CD4-positive, alpha-beta memory T cell (primary cell): ENCODE measurements at regions not wholly inside any gene's neighbourhood (a gene's known extent, or its start where the extent isn't known, plus 50 kb on each side); places are given as distances from the start of the nearest gene placed in this dataset.
A peak's percentile ranks its signal among the peaks of the same experiment; 100 is the strongest.

Experiments used
- CTCF ChIA-PET: fragments of 350-600 bp; sonication (Branson Sonifier 250); formaldehyde crosslinking; loops from one replicate; lab custom pipeline; 2021; ENCODE audit warnings: inconsistent platforms; ENCODE audit not compliant: partially characterized antibody; lab: Charles Lee
- POLR2A ChIA-PET: fragments of 350-600 bp; sonication (Branson Sonifier 250); formaldehyde crosslinking; loops from one replicate; lab custom pipeline; 2021; ENCODE audit not compliant: partially characterized antibody; lab: Charles Lee
- DNase-seq, 5 donors: peaks; one replicate each; pipeline versions ENCODE4 v3.0.0 to v3.0.0-alpha.2; 2020 to 2022; ENCODE audit warnings: mixed read lengths in 1 of 5
- H3K27ac ChIP-seq: one replicate; pipeline ENCODE4 v1.7.0; 2013; ENCODE audit warnings: low read depth, low read length
- H3K27me3 ChIP-seq: 2 replicates; pipeline ENCODE4 v1.7.0; 2013; ENCODE audit warnings: mild to moderate bottlenecking, low read length, moderate library complexity; ENCODE audit not compliant: insufficient read depth
- H3K36me3 ChIP-seq: 2 replicates; pipeline ENCODE4 v1.7.0; 2013; ENCODE audit warnings: mild to moderate bottlenecking, low read length, moderate library complexity; ENCODE audit not compliant: insufficient read depth
- H3K4me1 ChIP-seq: 2 replicates; pipeline ENCODE4 v1.7.0; 2013; ENCODE audit warnings: mild to moderate bottlenecking, low read length, moderate library complexity; ENCODE audit not compliant: insufficient read depth
- H3K4me3 ChIP-seq, 2 donors: one replicate each; pipeline ENCODE4 v1.7.0; 2013; ENCODE audit warnings: low read length in 2 of 2, mild to moderate bottlenecking in 1 of 2
- H3K9me3 ChIP-seq, 2 donors: one replicate each; pipeline ENCODE4 v1.7.0; 2013; ENCODE audit warnings: low read length in 2 of 2, control low read depth in 1 of 2; ENCODE audit not compliant: control insufficient read depth in 1 of 2
- H3K27ac Mint-ChIP-seq, 7 donors: one replicate each; pipeline ENCODE4 v1.8.0; 2020 to 2021; ENCODE audit warnings: mixed read lengths in 7 of 7, mild to moderate bottlenecking in 6 of 7, inconsistent platforms in 3 of 7, moderate library complexity in 3 of 7
- H3K27me3 Mint-ChIP-seq, 2 donors: one replicate each; pipeline ENCODE4 v1.8.0; 2020 to 2021; ENCODE audit warnings: mixed read lengths in 2 of 2
- H3K36me3 Mint-ChIP-seq, 2 donors: one replicate each; pipeline ENCODE4 v1.8.0; 2020 to 2021; ENCODE audit warnings: mixed read lengths in 2 of 2, inconsistent platforms in 1 of 2, mild to moderate bottlenecking in 1 of 2
- H3K4me1 Mint-ChIP-seq, 4 donors: one replicate each; pipeline ENCODE4 v1.8.0; 2020 to 2021; ENCODE audit warnings: mixed read lengths in 4 of 4, mild to moderate bottlenecking in 1 of 4
- H3K4me3 Mint-ChIP-seq, 8 donors: one replicate each; pipeline ENCODE4 v1.8.0; 2020 to 2021; ENCODE audit warnings: mixed read lengths in 8 of 8, mild to moderate bottlenecking in 7 of 8, moderate library complexity in 6 of 8, inconsistent platforms in 3 of 8
- H3K9me3 Mint-ChIP-seq, 8 donors: one replicate each; pipeline ENCODE4 v1.8.0; 2020 to 2021; ENCODE audit warnings: mixed read lengths in 8 of 8, mild to moderate bottlenecking in 5 of 8, inconsistent platforms in 3 of 8, moderate library complexity in 1 of 8
- intact Hi-C: fragments of 100-400 bp; cut with micrococcal nuclease; formaldehyde crosslinking; loops from one replicate; pipeline ENCODE4 v1.15.1; 2023

DNA sequence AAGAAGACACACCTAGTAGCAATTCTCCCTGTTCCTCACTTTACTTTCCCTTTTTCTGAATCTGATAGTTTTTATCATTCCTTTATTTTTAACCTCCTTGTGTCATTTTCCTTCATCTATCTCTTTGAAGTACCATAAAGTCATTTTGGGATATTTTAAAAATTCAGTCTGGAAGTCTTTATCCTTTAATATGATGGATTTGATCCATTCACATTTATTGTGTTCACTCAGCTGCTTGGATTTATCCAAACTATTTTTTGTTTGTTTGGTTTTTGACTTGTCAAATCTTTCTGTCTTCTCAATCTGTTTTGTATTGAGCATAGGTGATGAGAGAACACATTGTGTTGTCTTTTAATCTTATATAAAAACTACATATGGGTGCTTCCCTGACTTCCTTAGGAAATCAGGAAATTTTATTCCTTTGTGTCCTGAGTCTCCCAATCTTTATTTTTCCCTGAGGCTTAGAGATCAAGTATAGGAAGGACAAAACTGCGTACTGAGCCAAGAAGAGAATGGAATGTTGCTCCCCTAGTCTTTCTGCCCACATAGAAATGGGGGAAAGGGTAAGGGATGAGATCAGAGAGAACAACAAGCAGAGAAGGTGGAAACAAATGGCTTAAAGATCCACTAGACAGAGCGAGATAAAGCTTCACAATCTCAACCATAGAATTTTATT is 132.7 kb upstream of the HABP2 start:
- ChIA-PET POLR2A (no interaction called here), CTCF (no interaction called here)
- H3K27me3 Mint-ChIP-seq, result peaks cover 13 to 28% of the 10 kb centered on the region in 2 donors
- no peak overlapping the region for H3K4me3 Mint-ChIP-seq
- H3K9me3 Mint-ChIP-seq, result peaks cover 0 to 29% (median 11%) of the 10 kb centered on the region in 8 donors
- DNase-seq, result no peak
- no peak overlapping the region for H3K27ac Mint-ChIP-seq
- peaks cover 0 to 1% (median 0%) of the 10 kb centered on the region in 4 donors for H3K4me1 Mint-ChIP-seq
- no peaks in the 10 kb centered on the region for H3K27me3 ChIP-seq
- no peaks in the 10 kb centered on the region for H3K36me3 ChIP-seq
- H3K4me1 ChIP-seq, result no peaks in the 10 kb centered on the region
- H3K27ac ChIP-seq, result no peak overlapping the region
- H3K4me3 ChIP-seq, result no peak overlapping the region
- H3K36me3 Mint-ChIP-seq, result no peaks in the 10 kb centered on the region
- no peaks in the 10 kb centered on the region for H3K9me3 ChIP-seq
- intact Hi-C loops, result no loop called here

DNA sequence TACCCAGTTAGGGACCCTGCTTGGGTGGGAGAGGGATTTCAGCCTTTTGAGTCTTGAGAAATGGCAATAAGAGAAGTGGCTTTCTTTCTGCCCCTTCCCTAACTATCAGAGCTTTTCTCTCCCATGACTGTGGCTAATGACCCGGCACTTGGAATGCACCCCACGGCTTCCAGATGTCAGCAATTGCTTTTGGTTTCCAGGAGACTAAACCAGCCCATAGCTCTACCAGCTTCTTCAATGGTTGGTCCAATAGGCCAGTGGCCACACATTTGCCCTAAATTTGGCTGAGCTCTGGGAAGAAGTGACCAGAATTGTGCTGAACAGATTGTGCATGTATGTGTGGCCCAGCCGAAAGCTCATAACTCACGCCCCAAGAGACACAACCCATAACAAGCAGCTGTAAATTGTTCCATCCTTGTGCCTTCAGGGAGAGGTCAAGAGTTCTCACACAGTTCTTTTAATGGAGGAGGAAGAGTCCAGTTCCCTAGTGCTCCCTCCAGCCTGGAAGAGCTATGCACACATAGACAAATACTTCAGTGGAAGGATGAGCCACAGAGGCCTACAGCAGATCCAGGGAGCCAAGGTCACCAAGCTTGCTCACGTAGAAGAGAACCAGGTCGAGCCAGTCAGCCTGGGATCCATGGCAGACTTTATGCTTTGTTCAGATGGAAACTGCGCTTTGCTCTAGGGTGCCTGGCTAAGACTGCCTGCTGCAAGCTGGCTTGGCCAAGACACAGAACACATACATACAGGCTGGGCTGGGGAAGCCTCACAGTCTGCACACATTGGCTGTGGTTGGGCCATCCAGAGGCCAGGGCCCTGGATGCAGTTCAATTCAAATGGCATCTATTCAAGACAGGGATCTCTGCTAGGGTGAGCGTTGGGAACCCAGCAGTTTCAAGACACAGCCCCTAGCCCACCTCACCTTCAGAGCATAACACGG is 131.8 kb upstream of the HABP2 start:
- Mint-ChIP-seq H3K4me1 (no peaks in the 10 kb centered on the region), H3K36me3 (no peaks in the 10 kb centered on the region), H3K9me3 (peaks cover 0 to 22% (median 8%) of the 10 kb centered on the region in 8 donors), H3K27ac (peak overlapping the region in 1 of 7 donors; percentile 14), H3K27me3 (peaks cover 13 to 23% of the 10 kb centered on the region in 2 donors), H3K4me3 (no peak overlapping the region)
- POLR2A ChIA-PET, result no interaction called here
- Histone ChIP-seq H3K9me3 (no peaks in the 10 kb centered on the region), H3K36me3 (no peaks in the 10 kb centered on the region), H3K4me1 (no peaks in the 10 kb centered on the region), H3K27me3 (no peaks in the 10 kb centered on the region), H3K27ac (no peak overlapping the region), H3K4me3 (no peak overlapping the region)
- intact Hi-C loops, result no loop called here
- DNase-seq, result no peak
- CTCF ChIA-PET, result no interaction called here

GRCh38 chr10:113422371-113422770 is 130.5 kb upstream of the HABP2 start:
- H3K4me3 Mint-ChIP-seq, result no peak overlapping the region
- ChIA-PET POLR2A (no interaction called here), CTCF (no interaction called here)
- H3K9me3 ChIP-seq, result no peaks in the 10 kb centered on the region
- H3K27ac Mint-ChIP-seq, result no peak overlapping the region
- H3K27ac ChIP-seq, result no peak overlapping the region
- H3K9me3 Mint-ChIP-seq, result peaks cover 0 to 18% (median 8%) of the 10 kb centered on the region in 8 donors
- peaks cover 12 to 19% of the 10 kb centered on the region in 2 donors for H3K27me3 Mint-ChIP-seq
- no peaks in the 10 kb centered on the region for H3K4me1 Mint-ChIP-seq
- H3K27me3 ChIP-seq, result no peaks in the 10 kb centered on the region
- H3K4me3 ChIP-seq, result no peak overlapping the region
- H3K4me1 ChIP-seq, result no peaks in the 10 kb centered on the region
- intact Hi-C loops, result no loop called here
- DNase-seq, result no peak
- H3K36me3 Mint-ChIP-seq, result no peaks in the 10 kb centered on the region
- H3K36me3 ChIP-seq, result no peaks in the 10 kb centered on the region

DNA sequence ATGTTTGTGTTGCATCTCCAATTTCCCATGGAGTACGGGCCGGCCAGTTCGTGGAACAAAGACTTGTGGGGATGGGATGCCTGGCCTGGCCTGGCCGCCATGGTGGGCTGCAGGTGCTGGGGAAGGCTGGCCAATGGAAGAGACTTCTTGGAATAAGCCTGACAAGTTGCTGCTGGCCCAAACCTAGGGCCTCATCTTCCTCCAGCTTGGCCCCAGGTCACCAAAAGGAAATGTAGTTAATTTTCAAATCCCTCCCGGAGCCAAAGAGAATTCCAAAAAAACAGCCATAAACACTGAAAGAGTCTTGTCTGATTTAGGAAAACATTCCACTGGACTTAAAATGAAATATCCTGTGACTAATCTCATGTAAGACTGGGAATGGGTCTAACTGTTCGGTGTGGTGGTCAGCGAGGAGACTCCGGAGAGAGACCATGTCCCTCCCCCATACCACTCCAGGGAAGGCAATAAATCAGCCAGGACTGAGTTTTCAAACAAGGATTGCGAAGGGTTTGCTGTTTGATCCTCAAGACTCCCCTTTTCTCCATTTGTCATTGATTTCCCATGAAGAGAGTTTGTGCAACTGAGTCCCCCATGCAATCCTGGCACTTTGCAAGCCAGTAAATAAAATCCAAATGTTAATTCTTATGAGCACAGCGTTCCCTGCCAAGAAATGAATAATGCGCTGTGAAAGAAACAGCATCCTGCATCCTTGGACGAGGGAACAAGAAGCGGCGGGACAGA is 128.7 kb upstream of the HABP2 start:
- H3K4me1 ChIP-seq, result no peaks in the 10 kb centered on the region
- no peak overlapping the region for H3K27ac Mint-ChIP-seq
- no peaks in the 10 kb centered on the region for H3K27me3 ChIP-seq
- no peak for DNase-seq
- H3K36me3 Mint-ChIP-seq, result no peaks in the 10 kb centered on the region
- H3K9me3 Mint-ChIP-seq, result peaks cover 0 to 14% (median 7%) of the 10 kb centered on the region in 8 donors
- ChIA-PET POLR2A (no interaction called here), CTCF (no interaction called here)
- peaks cover 12% of the 10 kb centered on the region in 2 donors for H3K27me3 Mint-ChIP-seq
- no peaks in the 10 kb centered on the region for H3K36me3 ChIP-seq
- H3K27ac ChIP-seq, result no peak overlapping the region
- no peaks in the 10 kb centered on the region for H3K9me3 ChIP-seq
- H3K4me3 Mint-ChIP-seq, result no peak overlapping the region
- intact Hi-C loops, result no loop called here
- H3K4me3 ChIP-seq, result no peak overlapping the region
- no peaks in the 10 kb centered on the region for H3K4me1 Mint-ChIP-seq

DNA sequence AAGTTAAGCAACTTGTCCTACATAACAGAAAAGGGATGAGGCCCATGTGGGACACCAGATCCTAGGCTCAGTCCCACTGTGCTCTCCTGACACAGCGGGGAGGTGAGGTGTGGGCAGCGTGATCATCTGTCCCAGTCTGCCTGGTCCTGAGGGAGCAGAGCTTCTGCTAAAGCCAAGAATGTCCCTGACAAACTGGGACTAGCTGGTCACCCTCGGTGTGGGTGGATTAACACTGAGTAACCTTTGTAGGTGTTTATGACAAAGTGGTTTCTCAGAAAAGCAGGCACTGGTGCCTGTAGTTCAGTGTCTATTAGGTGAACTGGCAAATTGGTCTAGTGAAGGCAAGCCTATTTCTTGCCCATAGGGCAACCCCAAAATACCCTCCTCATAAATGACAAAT is 127.8 kb upstream of the HABP2 start:
- H3K4me3 Mint-ChIP-seq, result no peak overlapping the region
- H3K27me3 Mint-ChIP-seq, result peaks cover 9 to 13% of the 10 kb centered on the region in 2 donors

GRCh38 chr10:113425541-113425951 is 127.3 kb upstream of the HABP2 start:
- Histone ChIP-seq H3K9me3 (no peaks in the 10 kb centered on the region), H3K4me3 (no peak overlapping the region), H3K27me3 (no peaks in the 10 kb centered on the region), H3K4me1 (no peaks in the 10 kb centered on the region), H3K36me3 (no peaks in the 10 kb centered on the region), H3K27ac (no peak overlapping the region)
- Mint-ChIP-seq H3K36me3 (no peaks in the 10 kb centered on the region), H3K27ac (no peak overlapping the region), H3K4me3 (no peak overlapping the region), H3K4me1 (no peaks in the 10 kb centered on the region), H3K27me3 (peaks cover 8 to 13% of the 10 kb centered on the region in 2 donors), H3K9me3 (peaks cover 0 to under 1% (median 0%) of the 10 kb centered on the region in 8 donors)
- intact Hi-C loops, result no loop called here
- DNase-seq, result no peak
- ChIA-PET POLR2A (no interaction called here), CTCF (interaction anchor here (1.2 kb wide), 1 partner anchor 9 kb away, joined by 3 read pairs; no protein-coding TSS in a partner anchor)

More for the DNA sequence above, 127.8 kb upstream of the HABP2 start:
- Histone ChIP-seq H3K4me3 (no peak overlapping the region), H3K36me3 (no peaks in the 10 kb centered on the region), H3K27ac (no peak overlapping the region), H3K27me3 (no peaks in the 10 kb centered on the region), H3K4me1 (no peaks in the 10 kb centered on the region), H3K9me3 (no peaks in the 10 kb centered on the region)
- no peak for DNase-seq
- Mint-ChIP-seq H3K27ac (no peak overlapping the region), H3K4me1 (no peaks in the 10 kb centered on the region), H3K36me3 (no peaks in the 10 kb centered on the region), H3K9me3 (peaks cover 0 to 6% (median 3%) of the 10 kb centered on the region in 8 donors)
- ChIA-PET CTCF (no interaction called here), POLR2A (no interaction called here)
- intact Hi-C loops, result no loop called here
